ENCODE measurements at regions not wholly inside any gene's neighbourhood (a gene's known extent, or its start where the extent isn't known, plus 50 kb on each side); places are given as distances from the start of the nearest gene placed in this dataset.

DNA sequence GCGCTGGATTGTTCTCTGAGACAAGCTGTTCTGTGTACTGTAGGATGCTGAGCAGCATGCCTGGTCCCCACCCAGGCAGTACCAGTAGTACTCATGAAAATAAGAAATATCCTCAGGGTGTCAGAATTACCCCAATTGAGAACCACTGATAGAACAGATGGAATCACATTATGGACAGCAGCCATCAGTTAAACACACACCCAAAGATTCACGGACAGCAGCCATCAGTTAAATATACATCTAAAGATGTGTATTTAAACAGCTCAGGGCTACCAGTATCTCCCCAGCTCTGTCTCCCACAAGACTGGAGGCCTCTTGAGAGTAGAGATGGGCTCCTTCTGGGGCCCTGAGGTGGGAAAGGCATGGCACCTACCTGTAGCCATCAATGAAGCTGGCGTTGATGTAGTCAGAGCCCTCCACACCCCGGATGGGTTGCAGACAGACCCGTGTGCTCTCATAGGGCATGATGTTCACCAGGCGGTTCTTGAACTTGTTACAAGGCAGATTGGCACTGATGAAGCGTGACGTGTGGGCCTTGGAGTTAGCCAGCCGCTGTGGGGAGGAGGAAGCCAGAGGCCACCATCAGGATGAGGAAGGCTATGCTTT is 129.3 kb downstream of the PTPRS start:
- no peak for DNase-seq (ENCODE audit: insufficient read length, low spot score)
- TF ChIP-seq POLR2A (IDR thresholded peaks at IDR 0.05; ENCODE audit: low read depth, low read length) (no peak), SPI1 (IDR thresholded peaks at IDR 0.05; ENCODE audit: low read depth, low read length) (no peak), PAX5 (IDR thresholded peaks at IDR 0.05; ENCODE audit: insufficient read depth, low read length, severe bottlenecking) (no peak), POU2F2 (IDR thresholded peaks at IDR 0.05; ENCODE audit: low read depth, low read length) (no peak), POLR2AphosphoS5 (IDR thresholded peaks at IDR 0.05; ENCODE audit: low read depth, low read length) (no peak), TAF1 (IDR thresholded peaks at IDR 0.05; ENCODE audit: low read depth, low read length) (no peak)
- FAIRE-seq = no peak

DNA sequence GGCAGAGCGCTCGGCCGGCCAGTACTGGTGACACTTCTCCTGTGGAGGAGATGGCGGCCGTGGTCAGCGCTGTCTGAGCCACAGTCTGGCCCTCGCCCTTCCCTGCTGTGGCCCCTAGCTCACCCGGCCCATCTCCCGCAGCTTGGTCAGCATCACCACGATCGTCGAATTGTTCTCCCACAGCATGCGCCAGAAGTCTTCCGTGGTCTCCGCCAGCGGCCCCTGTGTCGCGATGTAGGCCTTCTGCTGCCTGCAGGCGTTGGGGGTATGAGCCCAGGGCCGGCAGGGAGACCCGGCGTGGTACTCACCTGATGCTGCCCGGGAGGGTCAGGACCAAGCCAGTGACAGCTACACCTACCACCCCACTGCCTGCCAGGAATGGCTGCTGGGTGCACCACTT is 130.1 kb downstream of the PTPRS start:
- no peak for TF ChIP-seq POLR2AphosphoS5 (IDR thresholded peaks at IDR 0.05; ENCODE audit: low read depth, low read length)
- no peak for TF ChIP-seq TAF1 (IDR thresholded peaks at IDR 0.05; ENCODE audit: low read depth, low read length)
- TF ChIP-seq SPI1 (IDR thresholded peaks at IDR 0.05; ENCODE audit: low read depth, low read length) = no peak
- TF ChIP-seq POU2F2 (IDR thresholded peaks at IDR 0.05; ENCODE audit: low read depth, low read length) = no peak
- TF ChIP-seq POLR2A (IDR thresholded peaks at IDR 0.05; ENCODE audit: low read depth, low read length) = no peak
- TF ChIP-seq PAX5 (IDR thresholded peaks at IDR 0.05; ENCODE audit: insufficient read depth, low read length, severe bottlenecking) = no peak
- DNase-seq (ENCODE audit: insufficient read length, low spot score) (no peak), FAIRE-seq (no peak)

DNA sequence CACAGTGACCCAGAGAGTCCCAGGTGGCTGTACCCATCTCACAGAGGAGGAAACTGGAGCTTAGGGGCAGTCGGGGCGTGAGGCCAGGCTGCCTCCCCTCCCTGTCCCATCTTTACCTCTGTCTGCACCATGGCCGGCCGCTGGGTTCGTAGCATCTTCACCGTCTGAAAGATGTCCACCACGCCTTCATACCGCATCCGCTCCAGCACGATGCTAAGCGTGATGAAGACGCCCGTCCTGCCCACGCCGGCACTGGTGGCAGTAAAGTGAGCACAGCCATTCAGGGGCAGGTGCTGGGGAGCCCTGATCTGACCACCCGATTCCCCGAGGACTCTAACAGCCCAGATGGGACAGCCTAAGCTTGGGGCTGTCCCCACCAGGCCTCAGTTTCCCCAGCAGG is 132.8 kb downstream of the PTPRS start:
- FAIRE-seq = no peak
- no peak for TF ChIP-seq TAF1 (IDR thresholded peaks at IDR 0.05; ENCODE audit: low read depth, low read length)
- TF ChIP-seq POLR2A (IDR thresholded peaks at IDR 0.05; ENCODE audit: low read depth, low read length) = no peak
- TF ChIP-seq POU2F2 (IDR thresholded peaks at IDR 0.05; ENCODE audit: low read depth, low read length) = no peak

DNA sequence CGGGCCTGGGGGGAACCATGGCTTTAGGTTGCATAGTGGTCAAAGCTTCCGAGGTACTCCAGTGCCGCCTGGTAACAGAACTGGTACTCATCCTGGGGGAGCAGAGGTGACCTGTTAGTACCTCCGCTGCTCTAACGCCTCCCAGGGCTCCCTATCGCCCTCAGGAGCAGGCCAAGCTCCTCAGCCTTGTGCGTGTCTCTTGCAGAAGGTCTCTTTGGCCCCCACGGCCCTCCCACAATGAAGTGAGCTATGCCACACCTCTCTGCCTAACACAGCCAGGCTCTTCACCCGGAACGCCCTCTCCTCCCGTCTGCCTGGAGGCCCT is 133.9 kb downstream of the PTPRS start:
- FAIRE-seq (no peak), DNase-seq (ENCODE audit: insufficient read length, low spot score) (no peak)
- TF ChIP-seq POLR2AphosphoS5 (IDR thresholded peaks at IDR 0.05; ENCODE audit: low read depth, low read length) = no peak
- TF ChIP-seq PAX5 (IDR thresholded peaks at IDR 0.05; ENCODE audit: insufficient read depth, low read length, severe bottlenecking) = no peak
- TF ChIP-seq POU2F2 (IDR thresholded peaks at IDR 0.05; ENCODE audit: low read depth, low read length) = no peak
- TF ChIP-seq SPI1 (IDR thresholded peaks at IDR 0.05; ENCODE audit: low read depth, low read length) = no peak
- no peak for TF ChIP-seq TAF1 (IDR thresholded peaks at IDR 0.05; ENCODE audit: low read depth, low read length)
- no peak for TF ChIP-seq POLR2A (IDR thresholded peaks at IDR 0.05; ENCODE audit: low read depth, low read length)

More for the DNA sequence above, 132.8 kb downstream of the PTPRS start:
- DNase-seq (ENCODE audit: insufficient read length, low spot score) = no peak

DNA sequence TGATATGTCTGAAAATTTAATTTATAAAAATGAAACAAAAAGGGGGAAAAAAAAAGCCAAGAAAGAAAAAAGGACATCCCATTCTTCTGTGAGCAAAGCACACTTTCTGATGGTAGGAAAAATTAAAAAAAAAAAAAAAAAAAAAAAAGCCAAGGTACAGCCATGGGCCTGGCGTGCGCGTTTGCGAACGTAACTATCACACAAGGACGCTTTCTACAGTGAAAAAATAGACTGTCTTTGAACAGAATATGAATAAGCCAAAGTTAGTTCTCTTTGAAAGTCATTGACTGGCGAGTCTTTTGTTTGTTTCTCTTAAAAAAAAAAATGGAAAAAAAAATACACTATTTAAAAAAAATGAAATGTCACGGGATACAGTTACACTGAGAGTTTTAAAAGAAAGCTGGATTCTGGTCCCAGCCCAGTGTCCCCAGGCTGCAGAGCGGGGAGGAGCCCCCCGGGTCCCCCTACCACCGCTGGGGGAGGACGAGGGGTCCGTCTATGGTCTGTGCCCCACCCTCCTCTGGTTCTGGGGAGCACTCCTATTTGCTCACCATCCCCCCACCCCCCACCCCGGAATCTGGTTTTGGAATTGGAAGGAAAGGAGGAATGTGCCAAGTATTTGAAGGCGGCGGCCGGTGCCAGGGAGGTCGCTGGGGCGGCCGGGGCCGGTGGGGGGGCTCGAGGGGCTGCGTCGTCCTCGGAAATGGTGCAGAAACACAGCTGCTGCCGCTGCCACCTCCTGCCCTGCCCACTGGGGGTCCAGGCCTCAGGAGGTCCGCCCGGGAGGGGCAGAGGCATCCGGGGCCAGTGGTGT is 134.5 kb downstream of the PTPRS start:
- TF ChIP-seq SPI1 (IDR thresholded peaks at IDR 0.05; ENCODE audit: low read depth, low read length) = no peak
- DNase-seq (ENCODE audit: insufficient read length, low spot score) (no peak), FAIRE-seq (no peak)

DNA sequence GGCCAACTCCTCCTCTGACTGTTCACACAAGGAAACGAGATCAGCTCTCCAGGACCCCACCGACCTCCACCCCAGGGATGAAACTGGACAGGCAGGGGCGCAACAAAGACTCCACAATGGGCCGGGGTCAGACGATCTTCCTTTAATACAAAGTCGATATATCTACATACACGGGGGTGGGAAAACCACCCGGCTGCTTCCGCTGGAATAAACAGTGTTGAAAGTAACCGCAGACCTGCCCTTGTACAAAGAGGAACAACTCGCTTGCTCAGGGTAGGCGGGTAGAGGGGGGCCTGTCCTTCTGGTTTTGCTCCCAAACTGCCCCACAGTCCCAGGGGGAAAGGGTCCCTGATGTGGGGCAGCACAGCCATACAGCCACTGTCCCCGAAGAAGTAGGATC is 135.2 kb downstream of the PTPRS start:
- TF ChIP-seq POU2F2 (IDR thresholded peaks at IDR 0.05; ENCODE audit: low read depth, low read length) (no peak), POLR2AphosphoS5 (IDR thresholded peaks at IDR 0.05; ENCODE audit: low read depth, low read length) (no peak), SPI1 (IDR thresholded peaks at IDR 0.05; ENCODE audit: low read depth, low read length) (no peak), PAX5 (IDR thresholded peaks at IDR 0.05; ENCODE audit: insufficient read depth, low read length, severe bottlenecking) (no peak), POLR2A (IDR thresholded peaks at IDR 0.05; ENCODE audit: low read depth, low read length) (no peak), TAF1 (IDR thresholded peaks at IDR 0.05; ENCODE audit: low read depth, low read length) (no peak)
- DNase-seq (ENCODE audit: insufficient read length, low spot score) = no peak
- no peak for FAIRE-seq

DNA sequence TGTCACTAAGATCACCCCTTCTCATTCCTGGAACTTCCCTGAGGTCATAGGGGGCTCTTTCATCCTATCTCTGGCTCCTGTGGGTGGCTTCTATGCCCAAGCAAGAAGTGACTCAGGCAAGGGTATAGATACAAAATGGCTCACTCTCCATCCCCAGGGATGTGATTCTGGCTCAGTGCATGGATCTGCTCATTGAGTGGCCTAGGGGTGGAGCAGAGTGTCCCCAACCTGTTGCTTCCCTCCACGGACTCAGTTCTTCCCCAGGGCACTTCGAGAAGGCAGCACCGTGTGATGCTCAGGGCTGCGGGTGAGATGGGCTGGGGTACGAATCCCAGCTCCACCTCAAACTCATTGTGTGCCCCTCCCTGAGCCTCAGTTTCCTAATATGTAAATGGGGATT is 136.4 kb downstream of the PTPRS start:
- TF ChIP-seq POU2F2 (IDR thresholded peaks at IDR 0.05; ENCODE audit: low read depth, low read length) = no peak
- TF ChIP-seq TAF1 (IDR thresholded peaks at IDR 0.05; ENCODE audit: low read depth, low read length) = no peak
- no peak for TF ChIP-seq SPI1 (IDR thresholded peaks at IDR 0.05; ENCODE audit: low read depth, low read length)
- no peak for TF ChIP-seq POLR2A (IDR thresholded peaks at IDR 0.05; ENCODE audit: low read depth, low read length)
- TF ChIP-seq PAX5 (IDR thresholded peaks at IDR 0.05; ENCODE audit: insufficient read depth, low read length, severe bottlenecking) = no peak
- no peak for TF ChIP-seq POLR2AphosphoS5 (IDR thresholded peaks at IDR 0.05; ENCODE audit: low read depth, low read length)
- FAIRE-seq (no peak), DNase-seq (ENCODE audit: insufficient read length, low spot score) (no peak)

Data from GM12891 (cell line).